WI38 (cell line): ENCODE measurements at regions not wholly inside any gene's neighbourhood (a gene's known extent, or its start where the extent isn't known, plus 50 kb on each side); places are given as distances from the start of the nearest gene placed in this dataset.

Experiments used
- H3K4me3 ChIP-seq: 2 replicates; pipeline ENCODE4 v1.5.1; 2011; ENCODE audit warnings: low read depth, mild to moderate bottlenecking, control low read depth, low read length
- CTCF ChIP-seq: IDR thresholded peaks from 2 replicates; pipeline ENCODE4 v1.5.1; 2012; ENCODE audit warnings: low read depth, mild to moderate bottlenecking, control low read depth, low read length

GRCh38 chr3:102674284-102674683, 239.5 kb downstream of the ZPLD1 start:
- no peak for TF ChIP-seq CTCF
- no peak overlapping the region for H3K4me3 ChIP-seq

GRCh38 chr3:102676424-102676823, 241.6 kb downstream of the ZPLD1 start:
- no peak for TF ChIP-seq CTCF
- H3K4me3 ChIP-seq, result no peak overlapping the region

GRCh38 chr3:102682741-102683140, 247.9 kb downstream of the ZPLD1 start:
- H3K4me3 ChIP-seq, result no peak overlapping the region
- no peak for TF ChIP-seq CTCF

- no peak for TF ChIP-seq CTCF
- H3K4me3 ChIP-seq, result no peak overlapping the region
Measured at GRCh38 chr3:102686792-102687191, 252.0 kb downstream of the ZPLD1 start.

DNA sequence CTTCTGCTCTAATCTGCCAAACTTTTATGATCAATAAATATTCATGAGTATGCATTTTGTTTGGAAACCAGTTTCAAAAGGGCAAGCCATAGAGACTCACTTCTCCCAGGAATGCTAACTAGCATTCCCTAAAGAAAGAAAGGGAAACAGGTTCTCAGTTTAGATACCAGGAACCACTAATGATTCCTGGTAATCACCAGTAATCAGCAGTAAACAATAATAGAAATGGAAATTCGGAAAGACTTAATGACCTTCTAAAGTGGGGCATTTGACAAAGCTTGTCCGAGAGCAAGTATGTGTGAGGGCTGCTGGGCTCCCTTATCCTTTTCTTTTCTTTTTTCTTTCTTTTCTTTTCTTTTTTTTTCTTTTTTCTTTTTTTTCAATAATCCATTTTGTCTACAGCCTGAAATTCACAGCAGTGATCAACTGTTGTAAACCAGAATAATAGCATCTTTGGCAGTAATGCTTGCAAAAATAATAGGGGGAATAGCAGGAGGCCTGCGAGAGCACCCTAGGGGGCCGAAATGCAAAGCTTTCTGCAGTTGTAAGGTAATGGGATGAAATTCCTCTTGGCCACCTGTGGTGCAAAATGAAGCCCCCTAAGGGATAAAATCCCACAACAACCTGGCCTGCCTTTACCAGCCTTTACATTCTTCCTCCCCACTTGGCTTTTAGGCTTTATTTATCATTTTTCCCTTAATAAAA, 253.2 kb downstream of the ZPLD1 start:
- TF ChIP-seq CTCF, result no peak

GRCh38 chr3:102688556-102688930, 253.7 kb downstream of the ZPLD1 start:
- no peak for TF ChIP-seq CTCF
- H3K4me3 ChIP-seq, result no peak overlapping the region

More for the DNA sequence above, 253.2 kb downstream of the ZPLD1 start:
- H3K4me3 ChIP-seq, result no peak overlapping the region

DNA sequence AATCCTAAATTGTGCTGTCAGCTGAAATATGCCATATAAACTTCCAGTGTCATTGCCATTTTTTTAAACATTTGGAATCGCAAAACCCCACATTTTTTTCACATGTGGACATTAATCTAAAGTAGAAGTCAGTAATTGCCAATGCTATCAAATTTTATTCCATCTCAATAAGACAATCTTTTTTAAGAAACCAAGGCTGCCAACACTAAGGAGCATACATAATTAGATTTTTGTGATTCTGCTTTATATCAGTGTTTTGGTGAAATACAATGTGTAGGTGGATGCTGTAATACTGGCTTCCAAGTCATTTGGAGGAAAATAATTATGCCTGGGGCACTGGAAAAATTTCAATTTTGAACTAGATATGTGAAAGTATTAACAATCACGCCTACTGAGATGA, 256.7 kb downstream of the ZPLD1 start:
- TF ChIP-seq CTCF, result no peak
- no peak overlapping the region for H3K4me3 ChIP-seq
